Gastrocnemius medialis (tissue), 4 donors: ENCODE measurements at regions not wholly inside any gene's neighbourhood (a gene's known extent, or its start where the extent isn't known, plus 50 kb on each side); places are given as distances from the start of the nearest gene placed in this dataset.

Experiments
- ATAC-seq, 2 donors: fragments of 150-250 bp; one replicate each; pipeline ENCODE4 v1.9.1; 2016
- DNase-seq, 2 donors: peaks; one replicate each; pipeline ENCODE4 v3.0.0-alpha.2; 2019
- H3K27ac ChIP-seq, 4 donors: fragments of 200-600 bp; sonication (generic); 1 replicate in 1 of 4; 2 replicates in 3 of 4; pipeline ENCODE4 v1.5.1; 2016 to 2018; ENCODE audit warnings: mild to moderate bottlenecking in 2 of 4, moderate library complexity in 1 of 4
- H3K27me3 ChIP-seq, 3 donors: fragments of 200-600 bp; sonication (generic) in 2 of 3; 1 replicate in 1 of 3; 2 replicates in 2 of 3; pipeline versions ENCODE4 v1.5.1 to v1.6.0; 2016 to 2019; ENCODE audit warnings: mild to moderate bottlenecking in 1 of 3, moderate library complexity in 1 of 3
- H3K36me3 ChIP-seq, 2 donors: fragments of 200-600 bp; sonication (generic) in 1 of 2; one replicate each; pipeline ENCODE4 v1.5.1; 2017 to 2018
- H3K4me1 ChIP-seq, 2 donors: fragments of 200-600 bp; sonication (generic) in 1 of 2; one replicate each; pipeline ENCODE4 v1.5.1; 2016 to 2017; ENCODE audit warnings: mild to moderate bottlenecking in 2 of 2
- H3K4me3 ChIP-seq, 4 donors: fragments of 200-600 bp; sonication (generic) in 3 of 4; 1 replicate in 1 of 4; 2 replicates in 3 of 4; pipeline ENCODE4 v1.5.1; 2016 to 2019; ENCODE audit warnings: mild to moderate bottlenecking in 2 of 4
- H3K9me3 ChIP-seq, 3 donors: fragments of 200-600 bp; sonication (generic) in 2 of 3; 1 replicate in 1 of 3; 2 replicates in 2 of 3; pipeline ENCODE4 v1.5.1; 2016 to 2019
- CTCF ChIP-seq, 5 experiments: fragments of 450-650 bp in 3 of 5; fragments of 200-600 bp in 2 of 5; sonication (generic) in 2 of 5; IDR thresholded peaks in 4 of 5; conservative IDR thresholded peaks in 1 of 5; 1 replicate in 4 of 5; 2 replicates in 1 of 5; pipeline ENCODE4 v1.5.1; 2016 to 2019; ENCODE audit warnings: antibody characterized with exemption in 5 of 5, mild to moderate bottlenecking in 3 of 5, moderate library complexity in 3 of 5
- POLR2A ChIP-seq, 2 donors: fragments of 450-650 bp; IDR thresholded peaks; one replicate each; pipeline ENCODE4 v1.6.1; 2017; ENCODE audit warnings: antibody characterized with exemption in 2 of 2, mild to moderate bottlenecking in 2 of 2, moderate library complexity in 2 of 2
- in situ Hi-C, 4 donors: fragments of 200-750 bp; cut with MboI; loops; one replicate each; pipeline versions ENCODE4 v1.15.0 to v1.8.0; 2017; ENCODE audit warnings: low sequenced_read_pairs in 4 of 4
- intact Hi-C: fragments of 100-400 bp; cut with DNase I; formaldehyde crosslinking; loops from one replicate; pipeline ENCODE4 v1.15.1; 2023; ENCODE audit warnings: low total_unique reads

GRCh38 chr14:98847521-98848468, 424.2 kb downstream of the BCL11B start:
- Histone ChIP-seq H3K4me1 (no peaks in the 10 kb centered on the region), H3K27ac (no peak overlapping the region), H3K4me3 (no peak overlapping the region), H3K27me3 (no peaks in the 10 kb centered on the region), H3K36me3 (no peaks in the 10 kb centered on the region), H3K9me3 (no peaks in the 10 kb centered on the region)
- TF ChIP-seq CTCF (IDR thresholded peaks at IDR 0.05 in 4 of 5, conservative IDR thresholded peaks at IDR 0.05 in 1 of 5) (no peak), POLR2A (IDR thresholded peaks at IDR 0.05) (no peak)
- DNase-seq (no peak), ATAC-seq (no peak)
- intact Hi-C loops, result no loop called here
- in situ Hi-C loops, result no loop called here

- intact Hi-C loops, result no loop called here
- no peaks in the 10 kb centered on the region for H3K36me3 ChIP-seq
- TF ChIP-seq CTCF (IDR thresholded peaks at IDR 0.05 in 4 of 5, conservative IDR thresholded peaks at IDR 0.05 in 1 of 5) (no peak), POLR2A (IDR thresholded peaks at IDR 0.05) (no peak)
- in situ Hi-C loops, result no loop called here
- H3K27me3 ChIP-seq, result no peaks in the 10 kb centered on the region
- ATAC-seq (no peak), DNase-seq (no peak)
- H3K4me1 ChIP-seq, result no peaks in the 10 kb centered on the region
- no peak overlapping the region for H3K4me3 ChIP-seq
- H3K9me3 ChIP-seq, result no peaks in the 10 kb centered on the region
- H3K27ac ChIP-seq, result no peak overlapping the region
Observed at GRCh38 chr14:98853063-98853729, 418.8 kb downstream of the BCL11B start.

- no peaks in the 10 kb centered on the region for H3K4me1 ChIP-seq
- ATAC-seq, result no peak
Observed at GRCh38 chr14:98855926-98856715, 415.9 kb downstream of the BCL11B start.

GRCh38 chr14:98858158-98858557, 413.8 kb downstream of the BCL11B start:
- intact Hi-C loops, result no loop called here
- Histone ChIP-seq H3K27ac (no peak overlapping the region), H3K4me1 (no peaks in the 10 kb centered on the region), H3K4me3 (no peak overlapping the region), H3K9me3 (no peaks in the 10 kb centered on the region), H3K36me3 (no peaks in the 10 kb centered on the region), H3K27me3 (no peaks in the 10 kb centered on the region)
- ATAC-seq, result no peak
- no peak for DNase-seq
- in situ Hi-C loops, result no loop called here
- no peak for TF ChIP-seq POLR2A (IDR thresholded peaks at IDR 0.05)
- no peak for TF ChIP-seq CTCF (IDR thresholded peaks at IDR 0.05 in 4 of 5, conservative IDR thresholded peaks at IDR 0.05 in 1 of 5)

More at GRCh38 chr14:98855926-98856715, 415.9 kb downstream of the BCL11B start:
- Histone ChIP-seq H3K9me3 (no peaks in the 10 kb centered on the region), H3K4me3 (no peak overlapping the region), H3K27me3 (no peaks in the 10 kb centered on the region), H3K27ac (no peak overlapping the region), H3K36me3 (no peaks in the 10 kb centered on the region)
- no peak for DNase-seq
- TF ChIP-seq POLR2A (IDR thresholded peaks at IDR 0.05) (no peak), CTCF (IDR thresholded peaks at IDR 0.05 in 4 of 5, conservative IDR thresholded peaks at IDR 0.05 in 1 of 5) (no peak)
- intact Hi-C loops (no loop called here), in situ Hi-C loops (no loop called here)
